GM18499 (cell line): ENCODE measurements at regions not wholly inside any gene's neighbourhood (a gene's known extent, or its start where the extent isn't known, plus 50 kb on each side); places are given as distances from the start of the nearest gene placed in this dataset.
"Not testable (repeated sequence)": the region's sequence is repeated elsewhere in the genome, so short reads cannot be mapped to it uniquely, and the experiment has no call there.

ENCODE experiments used
- ATAC-seq: cut with Tn5 transposase; IDR thresholded peaks from one replicate; pipeline ENCODE4 v1.9.1; 2021; ENCODE audit warnings: moderate number of reproducible peaks; ENCODE audit not compliant: insufficient read depth, unreplicated experiment

- no peak for ATAC-seq
These were observed 57.0 kb downstream of the MSTN start for GRCh38 chr2:190005513-190005912.

- no peak for ATAC-seq
These were observed 62.9 kb downstream of the MSTN start for GRCh38 chr2:189999661-190000060.

GRCh38 chr2:189998665-189999064, 63.9 kb downstream of the MSTN start:
- ATAC-seq: not testable (repeated sequence)

- no peak for ATAC-seq
These were observed 65.5 kb downstream of the MSTN start for GRCh38 chr2:189997016-189997415.

- ATAC-seq: no peak
These were observed 66.8 kb downstream of the MSTN start for GRCh38 chr2:189995679-189996078.

- no peak for ATAC-seq
These were observed 79.6 kb downstream of the MSTN start for GRCh38 chr2:189982780-189983394.

- ATAC-seq: no peak
These were observed 80.4 kb downstream of the MSTN start for GRCh38 chr2:189982087-189982486.

GRCh38 chr2:189976488-189976887, 86.0 kb downstream of the MSTN start:
- ATAC-seq: not testable (repeated sequence)

- no peak for ATAC-seq
These were observed 102.2 kb downstream of the MSTN start for GRCh38 chr2:189960346-189960745.

- ATAC-seq: no peak
These were observed 103.1 kb downstream of the MSTN start for GRCh38 chr2:189959450-189959849.

- ATAC-seq: peak; percentile 39
These were observed 107.5 kb downstream of the MSTN start for GRCh38 chr2:189954989-189955388.

- ATAC-seq: peak; percentile 89
These were observed 109.9 kb downstream of the MSTN start for GRCh38 chr2:189952536-189953109.

GRCh38 chr2:189951791-189952535, 110.6 kb downstream of the MSTN start:
- ATAC-seq: peak; percentile 13

- no peak for ATAC-seq
These were observed 119.5 kb downstream of the MSTN start for GRCh38 chr2:189943009-189943408.

GRCh38 chr2:189940913-189941312, 121.6 kb downstream of the MSTN start:
- no peak for ATAC-seq

GRCh38 chr2:189937691-189938090, 124.8 kb downstream of the MSTN start:
- ATAC-seq: no peak

- ATAC-seq: no peak
These were observed 128.6 kb downstream of the MSTN start for GRCh38 chr2:189933911-189934399.

- peak; percentile 96 for ATAC-seq
These were observed 129.5 kb downstream of the MSTN start for GRCh38 chr2:189933041-189933440.

- no peak for ATAC-seq
These were observed 134.7 kb downstream of the MSTN start for GRCh38 chr2:189927823-189928222.
